GF-D8 (cell line): ENCODE measurements at regions not wholly inside any gene's neighbourhood (a gene's known extent, or its start where the extent isn't known, plus 50 kb on each side); places are given as distances from the start of the nearest gene placed in this dataset.

Source experiments
- DNase-seq: peaks from one replicate; lab custom pipeline; 2025; lab: John Stamatoyannopoulos, UW

DNA sequence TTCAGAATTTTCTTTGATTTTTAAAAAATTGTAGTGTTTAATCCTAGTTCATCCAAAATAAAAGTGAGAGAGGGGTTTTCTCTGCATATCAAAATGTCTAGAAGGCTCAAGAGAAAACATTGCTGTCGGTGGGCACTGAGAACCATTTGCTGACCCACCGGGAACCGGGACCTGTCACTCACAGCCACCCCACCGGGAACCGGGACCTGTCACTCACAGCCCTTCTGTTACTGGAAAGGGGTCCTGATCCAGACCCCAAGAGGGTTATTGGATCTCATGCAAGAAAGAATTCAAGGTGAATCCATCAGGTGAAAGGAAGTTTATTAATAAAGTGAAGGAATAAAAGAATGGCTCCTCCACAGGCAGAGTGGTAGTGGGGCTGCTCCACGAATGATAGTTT lies 106.0 kb upstream of the SFSWAP start:
- DNase-seq = no peak

DNA sequence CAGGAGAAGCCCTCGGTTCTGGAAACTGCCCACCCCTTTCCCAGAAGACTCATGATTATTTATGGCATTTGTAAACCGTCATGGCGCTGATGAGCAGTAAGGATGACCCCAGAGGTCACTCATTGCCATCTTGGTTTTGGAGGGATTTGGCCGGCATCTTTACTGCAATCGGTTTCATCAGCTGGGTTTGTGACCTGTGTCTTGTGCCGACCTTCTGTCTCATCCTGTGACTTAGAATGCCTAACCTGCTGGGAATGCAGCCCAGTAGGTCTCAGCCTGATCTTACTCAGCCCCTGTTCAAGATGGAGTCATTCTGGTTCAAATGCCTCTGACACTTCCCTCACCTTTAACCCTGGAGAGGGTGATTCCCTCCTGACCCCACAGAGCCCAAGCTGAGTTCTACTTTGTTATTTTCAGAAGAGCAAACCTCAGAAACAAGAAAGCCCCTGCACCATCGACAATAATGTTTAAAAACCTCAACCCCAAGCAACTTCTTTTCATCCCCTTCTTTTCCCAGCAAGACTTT lies 105.5 kb upstream of the SFSWAP start:
- DNase-seq = no peak

DNA sequence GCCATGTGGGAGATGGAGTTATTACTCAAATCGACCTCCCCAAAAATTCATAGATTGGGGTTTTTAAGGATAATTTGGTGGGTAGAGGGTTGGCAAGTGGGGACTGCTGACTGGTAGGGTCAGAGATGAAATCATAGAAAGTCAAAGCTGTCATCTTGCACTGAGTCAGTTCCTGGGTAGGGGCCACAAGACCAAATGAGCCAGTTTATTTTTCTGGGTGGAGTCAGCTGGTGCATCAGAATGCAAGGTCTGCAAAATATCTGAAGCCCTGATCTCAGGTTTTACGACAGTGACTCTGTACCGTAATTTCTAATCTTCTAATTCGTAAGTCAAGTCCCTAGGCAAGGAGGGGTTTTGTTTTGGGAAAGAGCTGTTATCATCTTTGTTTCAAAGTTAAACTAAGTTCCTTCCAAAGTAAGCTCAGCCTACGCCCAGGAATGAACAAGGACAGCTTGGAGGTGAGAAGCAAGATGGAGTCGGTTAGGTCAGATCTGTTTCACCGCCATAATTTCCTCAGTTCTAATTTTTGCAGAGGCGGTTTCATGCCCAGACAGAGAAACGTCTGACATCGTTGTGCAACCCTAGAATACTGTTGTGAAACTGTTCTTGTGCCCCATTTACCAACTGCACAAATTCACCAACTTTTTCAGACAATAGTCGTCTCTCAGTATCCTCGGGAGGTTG lies 104.5 kb upstream of the SFSWAP start:
- no peak for DNase-seq

DNA sequence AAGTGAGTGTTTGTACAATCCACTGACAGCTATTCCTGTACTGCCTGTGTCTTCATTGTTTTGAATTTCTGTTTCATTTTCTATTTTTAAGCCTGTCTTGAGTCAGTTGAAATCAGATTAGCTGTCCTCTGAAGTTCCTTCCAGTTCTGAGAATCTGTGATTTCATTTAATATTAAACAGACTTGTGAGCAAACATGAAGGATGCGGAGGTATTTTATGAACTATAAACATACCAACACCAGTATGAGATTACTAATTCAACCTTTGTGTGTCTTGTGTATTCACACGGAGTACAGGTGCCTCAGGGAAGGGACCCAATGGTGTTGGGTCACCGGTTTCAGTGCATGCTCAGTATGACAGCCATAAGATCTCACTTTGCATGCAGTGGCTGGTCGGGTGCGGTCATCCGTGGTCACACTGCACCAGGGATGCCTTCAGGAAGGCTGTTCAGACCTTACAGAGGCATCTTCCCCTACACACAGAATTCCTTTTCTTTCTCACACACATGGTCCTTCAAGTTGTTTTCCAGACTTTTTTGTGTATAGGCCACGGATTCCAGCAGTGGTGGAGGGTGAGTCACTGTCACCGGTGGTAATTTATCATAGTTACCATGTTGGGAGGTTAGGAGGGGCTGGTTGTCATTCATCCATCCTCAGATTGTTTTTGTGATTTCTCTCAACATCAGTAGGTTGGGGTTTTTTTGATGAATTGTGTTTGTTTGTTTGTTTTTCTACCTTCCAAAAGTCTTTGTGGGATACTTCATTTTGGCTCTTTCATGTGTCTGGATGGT lies 103.0 kb upstream of the SFSWAP start:
- DNase-seq = no peak

DNA sequence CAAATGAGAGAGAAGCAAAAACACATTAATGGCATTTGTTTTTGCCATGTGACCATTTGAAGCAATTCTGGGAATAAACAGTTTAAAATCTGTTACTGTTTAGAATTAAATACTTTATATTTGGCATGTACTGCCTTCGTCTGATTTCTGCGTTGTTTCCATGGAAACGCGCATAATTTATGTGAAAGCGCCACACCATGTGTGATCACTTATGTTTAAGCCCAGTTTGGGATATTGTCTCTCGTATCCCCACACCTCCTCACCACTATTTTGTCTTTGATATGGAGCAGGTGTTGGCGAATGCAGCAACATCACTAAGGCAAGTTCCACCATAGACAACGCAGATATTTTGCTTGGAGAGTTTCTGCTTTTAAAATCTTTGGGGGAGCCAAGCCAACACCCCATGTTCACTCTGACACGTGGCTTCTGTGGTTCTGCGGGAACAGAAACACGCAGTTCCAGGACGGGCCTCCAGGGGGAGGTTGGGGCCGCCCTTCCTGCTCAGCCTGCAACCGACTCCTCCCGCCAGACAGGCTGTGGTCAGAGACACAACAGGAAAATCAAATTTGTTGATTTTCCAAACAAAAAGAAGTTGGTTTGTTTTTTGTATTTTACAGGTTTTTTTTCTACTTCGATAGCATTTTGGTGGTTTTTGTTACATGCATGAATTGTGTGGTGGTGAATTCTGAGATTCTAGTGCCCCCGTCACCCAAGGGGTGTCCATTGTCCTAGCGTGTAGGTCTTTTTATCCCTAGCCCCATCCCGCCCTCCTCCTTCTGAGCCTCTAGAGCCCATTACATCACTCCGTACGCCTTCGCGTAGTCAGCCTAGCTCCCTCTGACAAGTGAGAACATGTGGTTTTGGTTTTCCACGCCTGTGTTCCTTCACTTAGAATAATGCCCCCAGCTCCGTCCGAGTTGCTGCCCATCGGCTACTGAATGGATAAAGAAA lies 101.9 kb upstream of the SFSWAP start:
- no peak for DNase-seq

DNA sequence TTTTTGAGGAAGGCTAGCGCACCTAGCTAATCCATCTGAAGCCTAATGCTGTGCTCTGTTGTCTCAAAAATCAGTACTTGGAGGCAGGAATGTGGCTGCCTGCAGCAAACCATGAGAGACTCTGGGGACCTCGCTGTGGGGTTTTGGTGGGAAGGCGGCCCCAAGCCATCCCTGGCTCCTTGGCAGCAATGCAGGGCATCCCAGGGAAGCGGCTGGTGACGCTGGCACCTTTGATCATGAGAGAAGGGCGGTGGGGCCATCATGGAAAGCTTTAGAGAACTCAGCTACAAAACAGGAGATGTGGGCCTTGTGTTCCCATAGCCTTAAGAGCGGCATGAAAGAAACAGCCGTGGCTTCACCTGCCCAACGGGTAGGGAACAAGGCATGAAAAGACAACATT lies 101.1 kb upstream of the SFSWAP start:
- no peak for DNase-seq

DNA sequence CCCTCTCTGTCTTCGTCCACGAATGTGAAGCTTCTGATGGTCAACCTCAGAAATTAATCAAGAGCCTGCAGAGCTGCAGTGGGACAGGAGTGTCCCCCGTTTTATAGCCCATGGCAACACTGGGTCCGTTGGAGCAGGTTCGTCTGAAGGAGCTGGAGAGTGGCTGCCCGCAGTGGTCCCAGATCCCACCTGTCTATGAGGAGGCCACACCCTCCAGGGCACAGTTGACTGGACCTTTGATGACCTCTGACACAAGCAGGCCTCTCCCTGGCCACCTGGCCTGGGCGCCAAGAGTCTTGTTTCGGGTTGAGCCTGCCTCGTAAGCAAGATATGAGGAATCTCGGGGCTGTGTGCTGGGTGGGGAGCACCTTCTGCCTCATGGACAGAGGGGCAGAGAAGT lies 100.7 kb upstream of the SFSWAP start:
- no peak for DNase-seq

DNA sequence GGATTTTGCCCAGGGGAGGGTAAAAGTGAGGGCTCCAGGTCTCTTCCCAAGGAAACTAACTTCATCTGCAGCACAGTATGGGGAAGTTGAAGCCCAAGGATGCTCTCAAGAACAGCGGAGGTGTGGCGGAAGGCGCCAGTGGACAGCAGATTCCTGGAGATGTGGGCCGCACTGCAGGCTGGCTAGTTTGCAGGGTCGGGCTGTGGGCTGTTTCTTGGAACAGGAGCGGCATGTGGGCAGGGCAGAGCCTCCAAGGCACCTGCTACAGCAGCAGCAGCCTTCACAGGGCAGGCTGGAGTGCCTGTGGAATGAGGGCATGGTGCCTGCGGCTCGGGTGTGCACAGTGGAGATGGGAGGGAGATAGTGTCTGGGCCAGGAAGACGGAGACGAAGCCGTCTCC lies 100.0 kb upstream of the SFSWAP start:
- DNase-seq = no peak

DNA sequence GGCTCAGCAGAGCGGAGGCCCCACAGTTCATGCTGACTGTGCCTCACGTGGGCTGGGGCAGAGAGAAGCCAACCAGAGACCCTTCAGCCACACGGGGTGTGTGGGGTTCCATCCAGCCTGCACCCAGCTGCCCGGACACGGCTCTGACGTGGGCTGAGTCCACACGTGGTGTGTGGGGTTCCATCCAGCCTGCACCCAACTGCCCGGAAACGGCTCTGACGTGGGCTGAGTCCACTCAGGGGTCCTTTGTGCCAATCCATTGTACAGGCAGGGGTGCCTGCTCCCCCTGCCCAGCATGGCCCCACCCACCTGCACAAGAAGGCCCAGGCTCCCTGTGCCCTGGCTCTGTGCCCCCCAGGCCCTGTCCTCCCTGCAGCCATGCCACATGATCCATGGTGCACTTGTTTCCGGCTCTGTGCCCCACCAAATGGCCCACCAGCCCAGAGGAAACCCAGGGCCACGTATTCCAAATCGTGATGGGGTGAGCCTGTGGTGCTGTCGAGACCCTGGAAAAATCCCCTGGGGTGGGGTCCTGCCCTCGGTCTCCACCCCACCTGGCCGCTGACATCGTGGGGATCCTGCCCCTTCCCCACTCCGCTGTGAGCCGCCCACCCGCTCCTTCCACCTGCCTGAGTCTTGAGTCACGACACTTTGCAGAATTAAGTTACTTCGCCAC lies 99.3 kb upstream of the SFSWAP start:
- DNase-seq = no peak

DNA sequence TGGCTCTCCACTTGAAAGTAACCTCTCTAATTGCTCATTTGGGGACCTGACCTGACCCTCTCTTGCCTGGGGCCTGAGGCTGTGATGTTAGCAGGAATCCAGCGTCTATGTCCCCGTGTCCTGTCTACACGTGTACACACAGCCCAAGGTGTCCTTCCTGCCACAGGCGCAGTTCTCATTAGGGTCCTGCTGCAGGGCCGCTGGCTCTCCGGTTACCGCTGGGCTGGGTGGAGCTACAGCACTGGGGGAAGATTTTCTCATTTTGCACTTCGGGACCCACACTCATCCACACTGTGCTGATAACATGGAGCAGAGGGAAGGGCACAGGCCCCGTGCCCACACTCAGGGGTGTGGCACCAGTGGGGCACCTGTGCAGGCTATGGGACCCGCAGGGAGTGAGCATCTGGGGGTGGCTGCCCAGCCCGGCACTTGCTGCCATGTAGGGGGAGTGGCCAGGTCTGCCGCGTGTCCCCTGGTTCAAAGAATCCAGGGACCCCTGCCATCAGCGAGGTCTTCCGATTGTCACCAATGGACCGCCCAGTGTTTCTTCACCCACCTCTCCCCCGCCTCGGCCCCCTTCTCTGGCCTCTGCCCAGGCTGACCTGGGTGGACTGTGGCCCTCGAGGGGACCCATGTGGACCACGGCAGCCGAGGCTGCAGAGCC lies 98.7 kb upstream of the SFSWAP start:
- DNase-seq = no peak

DNA sequence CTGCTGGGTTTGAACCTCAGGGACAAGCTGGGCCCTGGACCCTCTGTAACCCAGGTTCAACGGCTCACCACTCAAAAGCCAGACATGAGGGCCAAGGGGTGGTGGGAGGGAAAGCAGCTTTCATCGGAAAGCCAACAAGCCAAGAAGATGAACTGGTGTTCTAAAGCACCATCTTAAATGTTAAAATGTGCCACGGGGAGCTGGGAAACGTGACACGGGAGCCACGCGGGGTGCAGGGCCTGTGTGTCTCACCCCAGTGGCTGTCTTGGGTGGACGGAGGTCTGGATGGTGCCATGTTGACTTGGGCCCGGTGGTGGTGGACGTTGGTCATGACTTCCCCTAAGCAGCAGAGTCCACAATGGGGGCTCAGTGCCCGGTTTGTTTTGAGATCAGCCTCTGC lies 97.7 kb upstream of the SFSWAP start:
- no peak for DNase-seq

DNA sequence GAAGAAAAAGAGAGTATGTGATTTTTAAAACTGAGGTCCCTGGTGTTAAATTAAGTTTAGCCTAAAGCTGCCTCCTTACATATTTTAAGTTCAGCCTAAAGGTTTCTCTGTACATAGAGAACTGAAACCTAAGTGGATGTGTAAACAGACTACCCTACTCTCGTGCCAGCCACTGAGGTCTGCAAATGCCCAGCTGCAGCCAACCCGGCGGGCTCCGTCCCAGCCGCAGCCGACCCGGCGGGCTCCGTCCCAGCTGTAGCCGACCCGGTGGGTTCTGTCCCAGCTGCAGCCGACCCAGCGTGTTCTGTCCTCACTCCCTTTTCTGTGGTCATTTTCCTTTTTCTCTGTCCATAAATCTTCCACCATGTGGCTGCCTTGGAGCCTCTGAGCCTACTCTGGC lies 97.2 kb upstream of the SFSWAP start:
- DNase-seq = no peak

DNA sequence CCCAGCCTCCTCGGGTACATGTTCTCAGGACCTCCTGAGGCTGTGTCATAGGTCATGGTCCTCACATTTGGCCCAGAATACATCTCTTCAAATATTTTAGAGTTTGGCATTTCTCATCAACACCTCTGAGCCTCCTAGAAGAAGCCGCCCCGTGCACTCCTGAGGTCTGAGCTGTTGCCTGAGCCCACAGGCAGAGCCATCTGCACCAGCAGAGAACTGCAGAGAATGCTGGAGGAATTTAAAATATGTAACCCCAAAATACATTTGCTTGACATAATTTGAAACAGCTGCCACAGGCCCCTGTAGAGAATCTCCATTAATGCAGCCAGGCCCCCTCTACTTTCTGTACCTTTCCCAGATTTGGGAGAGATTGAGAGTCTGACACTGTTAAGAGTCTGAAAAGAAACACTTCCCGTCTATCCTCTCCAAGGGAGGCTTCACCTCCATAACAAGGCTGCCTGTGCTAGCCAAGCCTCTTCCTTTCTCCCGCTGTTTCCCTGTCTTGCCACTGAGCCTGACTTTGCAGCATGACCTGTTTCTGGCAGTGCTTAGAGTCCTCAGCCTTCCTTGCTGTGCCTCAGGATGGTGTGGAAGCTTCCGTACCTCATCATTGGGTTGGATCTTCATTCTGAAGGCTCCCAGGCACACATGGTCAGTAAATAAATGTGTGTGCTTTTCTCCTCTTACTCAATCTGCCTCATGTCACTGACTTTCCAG lies 95.4 kb upstream of the SFSWAP start:
- no peak for DNase-seq

DNA sequence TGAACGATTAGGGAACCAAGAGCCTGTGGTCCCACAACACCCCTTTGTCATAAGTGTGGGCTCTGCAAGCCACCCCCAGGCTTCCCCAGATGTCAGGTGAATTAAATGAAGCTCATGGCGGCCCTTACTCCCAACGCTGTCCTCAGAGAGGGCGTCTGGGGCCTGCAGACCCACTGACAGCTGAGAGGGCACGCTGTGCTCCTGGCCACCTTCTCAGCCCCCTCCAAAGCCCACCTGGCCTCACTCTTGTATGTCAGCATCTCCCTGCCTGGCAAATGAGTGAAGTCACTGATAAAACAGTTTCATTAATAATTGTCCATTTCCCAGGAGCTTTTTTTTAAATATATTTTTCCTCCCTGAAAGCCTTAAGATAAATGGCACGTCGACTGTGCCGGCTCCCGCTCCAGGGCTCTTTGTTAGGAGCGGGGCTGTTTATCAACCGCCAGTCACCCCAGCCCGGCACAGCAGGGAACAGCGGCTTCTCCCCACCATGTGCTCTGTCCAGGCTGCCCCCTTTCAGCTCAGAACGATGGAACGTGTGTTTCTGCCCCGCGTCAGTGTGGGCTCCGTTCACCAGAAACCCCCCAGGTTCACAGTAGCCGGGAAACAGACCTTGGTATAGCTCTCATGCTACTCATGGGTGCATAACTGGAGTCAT lies 94.7 kb upstream of the SFSWAP start:
- no peak for DNase-seq

DNA sequence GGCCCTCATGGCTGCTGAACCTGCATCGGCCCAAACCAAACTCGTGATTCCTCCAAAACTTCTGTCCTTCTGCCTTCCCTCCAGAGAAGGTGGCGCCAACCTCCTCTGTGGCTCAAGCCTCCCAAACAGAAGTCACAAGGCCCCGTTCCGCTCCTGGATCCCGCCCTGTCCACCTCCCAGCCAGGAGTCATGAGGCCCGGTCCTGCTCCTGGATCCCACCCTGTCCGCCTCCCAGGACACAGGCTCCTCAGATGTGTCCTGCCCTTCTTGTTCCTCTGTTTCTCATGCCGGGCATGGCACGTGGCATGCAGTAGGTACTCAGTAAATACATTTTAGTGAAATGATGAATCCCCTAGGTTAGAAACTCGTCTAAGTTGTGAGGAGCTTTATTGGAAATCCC lies 94.2 kb upstream of the SFSWAP start:
- no peak for DNase-seq

DNA sequence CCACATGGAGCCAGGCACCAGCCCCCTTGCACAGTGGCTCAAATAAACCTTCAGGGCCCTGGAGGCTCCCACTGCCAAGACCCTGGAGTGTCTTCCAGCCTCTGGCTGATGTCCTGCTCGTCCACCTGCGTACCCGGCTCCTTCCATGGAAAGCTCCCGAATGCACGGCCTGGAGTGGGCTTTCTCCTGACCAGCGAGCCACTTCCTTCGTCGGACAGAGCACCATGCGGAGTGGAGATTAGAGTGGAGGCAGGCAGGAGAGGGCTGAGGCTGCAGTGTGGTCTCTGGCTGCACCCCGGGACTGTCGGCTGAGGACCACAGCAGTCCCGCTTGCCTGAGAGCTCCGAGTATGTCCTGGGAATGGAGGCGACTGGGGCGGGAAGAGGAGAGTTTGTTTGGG lies 93.7 kb upstream of the SFSWAP start:
- no peak for DNase-seq

DNA sequence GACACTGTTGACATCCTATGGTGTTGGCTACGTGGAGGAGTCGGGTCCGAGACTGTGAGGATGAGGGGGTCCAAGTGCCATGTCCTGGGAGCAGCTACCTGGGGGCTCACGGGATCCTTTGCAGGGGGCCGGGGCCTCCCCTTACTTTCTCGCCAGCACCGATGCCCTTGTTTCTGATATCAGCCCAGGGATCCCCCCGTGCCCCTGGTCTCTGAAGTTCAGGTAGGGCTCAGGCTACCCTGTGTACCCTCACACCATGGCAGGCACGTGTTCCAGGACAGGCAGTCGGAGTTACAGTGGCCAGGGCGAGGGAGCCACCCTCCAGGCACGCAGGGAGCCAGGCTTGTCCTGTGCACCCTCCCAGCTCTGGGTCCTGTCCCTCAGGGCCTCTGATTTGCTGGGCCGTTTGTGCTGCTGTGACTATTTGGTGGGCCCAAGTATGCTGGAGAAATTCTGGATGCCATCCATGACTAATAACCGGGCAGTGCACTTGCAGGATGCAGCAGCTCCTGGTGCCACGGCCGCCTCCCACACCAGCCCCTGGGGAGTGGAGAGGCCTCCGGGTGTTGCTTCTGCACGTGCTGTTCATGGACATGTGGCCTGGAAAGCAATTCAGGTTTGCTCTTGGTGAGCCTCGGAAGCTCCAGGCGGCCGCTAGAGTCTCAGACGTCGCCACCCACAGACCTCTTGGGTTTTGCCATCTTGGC lies 93.1 kb upstream of the SFSWAP start:
- no peak for DNase-seq

DNA sequence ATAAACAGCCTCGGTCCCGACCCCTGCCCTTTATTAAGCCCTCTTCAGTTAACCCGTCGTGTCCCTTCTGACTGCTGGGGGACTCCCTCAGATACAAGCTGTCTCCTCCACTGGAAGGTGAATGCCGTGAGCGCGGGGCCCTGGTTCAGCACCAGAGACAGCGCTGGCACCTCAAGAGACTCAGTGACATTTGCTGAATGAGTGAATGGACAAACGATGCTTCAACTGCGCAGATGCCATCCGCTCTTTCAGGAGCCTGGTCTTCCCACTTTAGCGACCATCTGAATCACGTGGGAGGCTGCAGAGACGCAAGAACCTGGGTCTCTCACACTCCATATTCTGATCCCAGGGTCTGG lies 92.6 kb upstream of the SFSWAP start:
- DNase-seq = no peak

DNA sequence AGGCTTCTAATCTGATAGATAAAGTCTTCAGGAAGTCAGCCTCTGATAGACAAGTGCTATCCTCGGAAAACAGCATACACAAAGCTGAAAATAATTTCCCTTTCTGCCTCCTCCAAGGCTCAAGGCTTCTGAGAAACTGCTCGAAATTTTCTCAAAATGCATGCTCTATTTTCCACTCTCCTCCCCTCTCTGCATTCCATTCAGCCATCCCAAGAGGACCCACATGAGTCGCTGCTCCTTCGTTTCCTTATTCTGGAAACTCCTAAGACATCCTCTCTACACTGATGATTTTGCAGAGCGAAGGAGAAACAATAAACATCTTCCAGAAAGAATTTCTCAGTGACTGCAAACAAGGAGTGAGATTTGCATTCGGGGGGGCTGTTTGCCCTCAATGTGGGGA lies 92.2 kb upstream of the SFSWAP start:
- DNase-seq = no peak
